ENCODE measurements at regions not wholly inside any gene's neighbourhood (a gene's known extent, or its start where the extent isn't known, plus 50 kb on each side); places are given as distances from the start of the nearest gene placed in this dataset.
"Not testable (repeated sequence)": the region's sequence is repeated elsewhere in the genome, so short reads cannot be mapped to it uniquely, and the experiment has no call there.

DNA sequence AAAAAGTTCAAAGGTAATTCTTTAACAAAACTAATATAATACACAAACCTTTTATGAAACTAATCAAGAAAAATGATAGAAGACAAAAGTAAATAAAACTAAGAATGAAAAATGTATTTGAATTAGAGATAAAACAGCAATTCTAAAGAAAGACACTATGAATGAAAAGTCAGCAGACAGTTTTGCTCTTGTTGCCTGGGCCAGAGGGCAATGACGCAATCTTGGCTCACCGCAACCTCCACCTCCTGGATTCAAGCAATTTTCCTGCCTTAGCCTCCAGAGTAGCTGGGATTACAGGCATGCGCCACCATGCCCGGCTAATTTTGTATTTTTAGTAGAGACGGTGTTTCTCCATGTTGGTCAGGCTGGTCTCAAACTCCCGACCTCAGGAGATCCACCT is 959.8 kb downstream of the TTLL7 start:
- TF ChIP-seq, protein P1, sequence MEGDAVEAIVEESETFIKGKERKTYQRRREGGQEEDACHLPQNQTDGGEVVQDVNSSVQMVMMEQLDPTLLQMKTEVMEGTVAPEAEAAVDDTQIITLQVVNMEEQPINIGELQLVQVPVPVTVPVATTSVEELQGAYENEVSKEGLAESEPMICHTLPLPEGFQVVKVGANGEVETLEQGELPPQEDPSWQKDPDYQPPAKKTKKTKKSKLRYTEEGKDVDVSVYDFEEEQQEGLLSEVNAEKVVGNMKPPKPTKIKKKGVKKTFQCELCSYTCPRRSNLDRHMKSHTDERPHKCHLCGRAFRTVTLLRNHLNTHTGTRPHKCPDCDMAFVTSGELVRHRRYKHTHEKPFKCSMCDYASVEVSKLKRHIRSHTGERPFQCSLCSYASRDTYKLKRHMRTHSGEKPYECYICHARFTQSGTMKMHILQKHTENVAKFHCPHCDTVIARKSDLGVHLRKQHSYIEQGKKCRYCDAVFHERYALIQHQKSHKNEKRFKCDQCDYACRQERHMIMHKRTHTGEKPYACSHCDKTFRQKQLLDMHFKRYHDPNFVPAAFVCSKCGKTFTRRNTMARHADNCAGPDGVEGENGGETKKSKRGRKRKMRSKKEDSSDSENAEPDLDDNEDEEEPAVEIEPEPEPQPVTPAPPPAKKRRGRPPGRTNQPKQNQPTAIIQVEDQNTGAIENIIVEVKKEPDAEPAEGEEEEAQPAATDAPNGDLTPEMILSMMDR (conservative IDR thresholded peaks at IDR 0.05; ENCODE audit: low read depth, low read length) = not testable (repeated sequence)
- TF ChIP-seq EZH2 (IDR thresholded peaks at IDR 0.05; ENCODE audit: borderline replicate concordance, low read depth, low read length, poor library complexity, severe bottlenecking) = not testable (repeated sequence)

All from A673 (cell line).